ENCODE measurements at regions not wholly inside any gene's neighbourhood (a gene's known extent, or its start where the extent isn't known, plus 50 kb on each side); places are given as distances from the start of the nearest gene placed in this dataset.

GRCh38 chr18:64322189-64322588, 173.3 kb upstream of the LINC00305 start:
- no peaks in the 10 kb centered on the region for H3K9me3 ChIP-seq
- no peaks in the 10 kb centered on the region for H3K36me3 ChIP-seq
- no peaks in the 10 kb centered on the region for H3K27me3 ChIP-seq
- intact Hi-C loops (cut with DNase I), result no loop called here
- H3K4me3 ChIP-seq, result no peak overlapping the region
- H3K27ac ChIP-seq, result no peak overlapping the region
- no peak for DNase-seq (ENCODE audit: extremely low spot score in 2 of 2)
- TF ChIP-seq POLR2AphosphoS5 (IDR thresholded peaks at IDR 0.05; ENCODE audit: insufficient read depth in 1 of 2, low read depth in 1 of 2), result no peak
- TF ChIP-seq CTCF (IDR thresholded peaks at IDR 0.05), result no peak
- no peak for TF ChIP-seq POLR2A (IDR thresholded peaks at IDR 0.05)
- no peaks in the 10 kb centered on the region for H3K4me1 ChIP-seq

DNA sequence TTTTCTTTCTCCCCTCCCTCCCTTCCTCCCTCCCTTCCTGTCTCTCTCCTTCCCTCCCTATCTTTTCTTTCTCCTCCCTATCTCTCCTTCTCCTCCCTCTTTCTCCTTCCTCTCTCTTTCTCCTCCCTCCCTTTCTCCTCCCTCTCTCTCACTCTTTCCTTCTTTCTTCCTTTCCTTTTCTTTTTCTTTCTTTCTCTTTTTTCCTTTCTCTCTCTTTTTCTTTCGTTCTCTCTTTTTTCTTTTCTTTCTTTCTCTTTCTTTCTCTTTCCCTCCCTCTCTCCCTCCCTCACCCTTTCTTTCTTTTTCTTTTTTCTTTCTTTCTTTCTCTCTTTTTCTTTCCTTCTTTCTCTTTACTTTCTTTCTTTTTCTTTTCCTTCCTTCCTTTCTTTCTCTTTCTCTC, 169.7 kb upstream of the LINC00305 start:
- no peak for TF ChIP-seq POLR2A (IDR thresholded peaks at IDR 0.05)
- no peak for TF ChIP-seq CTCF (IDR thresholded peaks at IDR 0.05)
- no peak for TF ChIP-seq POLR2AphosphoS5 (IDR thresholded peaks at IDR 0.05; ENCODE audit: insufficient read depth in 1 of 2, low read depth in 1 of 2)
- DNase-seq (ENCODE audit: extremely low spot score in 2 of 2), result no peak
- Histone ChIP-seq H3K4me1 (no peaks in the 10 kb centered on the region), H3K9me3 (no peaks in the 10 kb centered on the region), H3K36me3 (no peaks in the 10 kb centered on the region), H3K27me3 (no peaks in the 10 kb centered on the region), H3K4me3 (no peak overlapping the region), H3K27ac (no peak overlapping the region)
- intact Hi-C loops (cut with DNase I), result no loop called here

GRCh38 chr18:64311859-64312258, 163.0 kb upstream of the LINC00305 start:
- Histone ChIP-seq H3K36me3 (no peaks in the 10 kb centered on the region), H3K9me3 (no peaks in the 10 kb centered on the region), H3K4me3 (no peak overlapping the region), H3K27me3 (no peaks in the 10 kb centered on the region), H3K27ac (no peak overlapping the region), H3K4me1 (no peaks in the 10 kb centered on the region)
- TF ChIP-seq POLR2A (IDR thresholded peaks at IDR 0.05), result no peak
- no peak for TF ChIP-seq CTCF (IDR thresholded peaks at IDR 0.05)
- TF ChIP-seq POLR2AphosphoS5 (IDR thresholded peaks at IDR 0.05; ENCODE audit: insufficient read depth in 1 of 2, low read depth in 1 of 2), result no peak
- intact Hi-C loops (cut with DNase I), result no loop called here
- DNase-seq (ENCODE audit: extremely low spot score in 2 of 2), result no peak

DNA sequence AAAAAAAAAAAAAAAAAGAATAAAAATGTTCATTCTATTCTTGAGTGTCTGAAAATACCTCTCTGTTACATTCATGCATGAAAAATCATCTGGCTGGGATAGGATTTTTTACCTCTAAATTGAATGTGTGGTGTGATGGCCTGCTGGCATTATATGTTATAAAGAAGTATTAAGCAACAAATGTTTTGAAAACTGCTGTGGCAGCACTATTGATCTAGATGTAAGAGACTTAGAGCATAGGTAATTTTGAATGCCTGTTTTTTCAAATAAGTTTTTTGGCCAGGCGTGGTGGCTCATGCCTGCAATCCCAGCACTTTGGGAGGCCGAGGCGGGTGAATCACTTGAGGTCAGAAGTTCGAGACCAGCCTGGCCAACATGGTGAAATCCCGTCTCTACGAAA, 147.0 kb upstream of the LINC00305 start:
- Histone ChIP-seq H3K4me1 (no peaks in the 10 kb centered on the region), H3K36me3 (no peaks in the 10 kb centered on the region), H3K27me3 (no peaks in the 10 kb centered on the region), H3K4me3 (no peak overlapping the region), H3K27ac (no peak overlapping the region), H3K9me3 (no peaks in the 10 kb centered on the region)
- intact Hi-C loops (cut with DNase I), result no loop called here
- no peak for TF ChIP-seq POLR2A (IDR thresholded peaks at IDR 0.05)
- TF ChIP-seq POLR2AphosphoS5 (IDR thresholded peaks at IDR 0.05; ENCODE audit: insufficient read depth in 1 of 2, low read depth in 1 of 2), result no peak
- no peak for TF ChIP-seq CTCF (IDR thresholded peaks at IDR 0.05)
- DNase-seq (ENCODE audit: extremely low spot score in 2 of 2), result no peak

DNA sequence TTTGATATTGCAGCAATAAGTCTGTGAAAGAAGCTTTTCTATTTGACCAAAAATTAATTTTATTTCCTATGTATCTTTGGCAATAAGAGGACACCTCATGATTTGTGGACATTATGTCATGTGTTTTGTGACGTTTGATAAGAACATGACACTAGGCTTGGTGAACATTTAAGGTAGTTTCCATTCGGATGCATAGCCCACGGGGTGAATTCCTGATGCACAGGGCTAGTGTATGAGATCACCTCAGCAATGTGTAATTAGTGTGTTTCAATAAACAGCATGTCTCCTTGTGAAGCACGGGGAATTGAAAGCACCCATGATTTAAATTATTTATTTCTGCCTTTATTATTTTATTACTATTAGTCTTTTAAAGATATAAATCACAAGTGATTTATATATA, 146.1 kb upstream of the LINC00305 start:
- DNase-seq (ENCODE audit: extremely low spot score in 2 of 2), result no peak
- Histone ChIP-seq H3K9me3 (no peaks in the 10 kb centered on the region), H3K4me1 (no peaks in the 10 kb centered on the region), H3K36me3 (no peaks in the 10 kb centered on the region), H3K4me3 (no peak overlapping the region), H3K27ac (no peak overlapping the region), H3K27me3 (no peaks in the 10 kb centered on the region)
- intact Hi-C loops (cut with DNase I), result no loop called here
- TF ChIP-seq CTCF (IDR thresholded peaks at IDR 0.05) (no peak), POLR2A (IDR thresholded peaks at IDR 0.05) (no peak), POLR2AphosphoS5 (IDR thresholded peaks at IDR 0.05; ENCODE audit: insufficient read depth in 1 of 2, low read depth in 1 of 2) (no peak)
